Panc1 (cell line): ENCODE measurements at regions not wholly inside any gene's neighbourhood (a gene's known extent, or its start where the extent isn't known, plus 50 kb on each side); places are given as distances from the start of the nearest gene placed in this dataset.

ENCODE experiments used
- ATAC-seq: fragments of 200-7000 bp; cut with Tn5 transposase; 2 replicates; pipeline ENCODE4 v1.9.1; 2020; ENCODE audit warnings: mild to moderate bottlenecking, moderate library complexity
- BruUV-seq: library from RNA; stranded (reverse); fragments of 400-500 nt; replicated peaks from 2 replicates; lab custom pipeline; 2021; lab: Mats Ljungman, UMichigan
- CTCF ChIA-PET: fragments of 300-600 bp; sonication (Branson Sonifier 250); formaldehyde crosslinking; loops from one replicate; lab custom pipeline; 2022; ENCODE audit warnings: antibody characterized with exemption; lab: Charles Lee
- POLR2A ChIA-PET: fragments of 300-600 bp; sonication (Branson Sonifier 250); formaldehyde crosslinking; loops from one replicate; lab custom pipeline; 2022; ENCODE audit warnings: antibody characterized with exemption; lab: Charles Lee
- DNase-seq: peaks from one replicate; pipeline ENCODE4 v3.0.0-alpha.2; 2010; ENCODE audit warnings: low read depth, low spot score
- H3K27ac ChIP-seq: 2 replicates; pipeline ENCODE4 v1.5.1; 2011; ENCODE audit warnings: mild to moderate bottlenecking, low read length, inconsistent platforms
- H3K27me3 ChIP-seq: fragments of 200-500 bp; sonication (Bioruptor generic); 2 replicates; pipeline ENCODE4 v1.6.0; 2014; ENCODE audit warnings: low read length, inconsistent platforms; ENCODE audit not compliant: control insufficient read depth, insufficient read depth
- H3K36me3 ChIP-seq: fragments of 200-500 bp; sonication (Bioruptor generic); 2 replicates; pipeline ENCODE4 v1.5.1; 2014; ENCODE audit warnings: inconsistent platforms, mild to moderate bottlenecking, low read length, moderate library complexity; ENCODE audit not compliant: control insufficient read depth, insufficient read depth
- H3K4me1 ChIP-seq: 2 replicates; pipeline ENCODE4 v1.5.1; 2011; ENCODE audit warnings: inconsistent platforms, mild to moderate bottlenecking, low read length, moderate library complexity; ENCODE audit not compliant: control insufficient read depth, insufficient read depth
- H3K4me3 ChIP-seq, 2 experiments: 2 replicates each; pipeline ENCODE4 v1.5.1; 2011 to 2012; ENCODE audit warnings: low read depth in 2 of 2, low read length in 2 of 2, mild to moderate bottlenecking in 2 of 2, inconsistent platforms in 1 of 2, moderate library complexity in 1 of 2
- H3K9me3 ChIP-seq: fragments of 200-500 bp; sonication (Bioruptor generic); 2 replicates; pipeline ENCODE4 v1.5.1; 2014; ENCODE audit warnings: low read depth, mild to moderate bottlenecking, inconsistent platforms, low read length, moderate library complexity; ENCODE audit not compliant: control insufficient read depth, insufficient read depth
- POLR2AphosphoS5 ChIP-seq: IDR thresholded peaks from 2 replicates; pipeline ENCODE4 v1.6.1; 2012; ENCODE audit warnings: mild to moderate bottlenecking, low read depth, low read length, moderate library complexity
- SIN3A ChIP-seq: IDR thresholded peaks from 2 replicates; pipeline ENCODE4 v1.6.1; 2012; ENCODE audit warnings: low read depth, mild to moderate bottlenecking, low read length, moderate library complexity, borderline replicate concordance; ENCODE audit not compliant: insufficient read depth
- TCF7L2 ChIP-seq: IDR thresholded peaks from 2 replicates; pipeline ENCODE4 v1.6.1; 2011; ENCODE audit warnings: mild to moderate bottlenecking, low read depth, low read length, inconsistent platforms
- in situ Hi-C: cut with HindIII; loops from 2 replicates; pipeline ENCODE4 v1.10.0; 2016; ENCODE audit warnings: low sequenced_read_pairs, low pct_unique_long_range_greater_than_20kb
- intact Hi-C: fragments of 100-400 bp; cut with micrococcal nuclease; formaldehyde crosslinking; loops from one replicate; pipeline ENCODE4 v1.10.0; 2022; ENCODE audit not compliant: unreplicated experiment
- TF ChIP-seq, protein P1 (sequence below), 2 experiments: IDR thresholded peaks; 2 replicates each; pipeline ENCODE4 v1.6.1; 2011 to 2012; ENCODE audit warnings: low read depth in 2 of 2, control low read depth in 1 of 2, low read length in 1 of 2, mild to moderate bottlenecking in 1 of 2, moderate library complexity in 1 of 2; ENCODE audit not compliant: insufficient read depth in 1 of 2
- TF ChIP-seq, protein P2 (sequence below): fragments of 450-650 bp; IDR thresholded peaks from 2 replicates; pipeline ENCODE4 v1.5.1; 2017; ENCODE audit warnings: mild to moderate bottlenecking

- ChIA-PET CTCF (no interaction called here), POLR2A (no interaction called here)
- H3K4me1 ChIP-seq: no peaks in the 10 kb centered on the region
- no peak overlapping the region for H3K4me3 ChIP-seq
- ATAC-seq (no peak), DNase-seq (no peak)
- intact Hi-C loops: no loop called here
- in situ Hi-C loops: no loop called here
- no peaks in the 10 kb centered on the region for H3K9me3 ChIP-seq
- no peaks in the 10 kb centered on the region for H3K36me3 ChIP-seq
- no peaks in the 10 kb centered on the region for H3K27me3 ChIP-seq
- TF ChIP-seq SIN3A: no peak
- TF ChIP-seq, protein P1, sequence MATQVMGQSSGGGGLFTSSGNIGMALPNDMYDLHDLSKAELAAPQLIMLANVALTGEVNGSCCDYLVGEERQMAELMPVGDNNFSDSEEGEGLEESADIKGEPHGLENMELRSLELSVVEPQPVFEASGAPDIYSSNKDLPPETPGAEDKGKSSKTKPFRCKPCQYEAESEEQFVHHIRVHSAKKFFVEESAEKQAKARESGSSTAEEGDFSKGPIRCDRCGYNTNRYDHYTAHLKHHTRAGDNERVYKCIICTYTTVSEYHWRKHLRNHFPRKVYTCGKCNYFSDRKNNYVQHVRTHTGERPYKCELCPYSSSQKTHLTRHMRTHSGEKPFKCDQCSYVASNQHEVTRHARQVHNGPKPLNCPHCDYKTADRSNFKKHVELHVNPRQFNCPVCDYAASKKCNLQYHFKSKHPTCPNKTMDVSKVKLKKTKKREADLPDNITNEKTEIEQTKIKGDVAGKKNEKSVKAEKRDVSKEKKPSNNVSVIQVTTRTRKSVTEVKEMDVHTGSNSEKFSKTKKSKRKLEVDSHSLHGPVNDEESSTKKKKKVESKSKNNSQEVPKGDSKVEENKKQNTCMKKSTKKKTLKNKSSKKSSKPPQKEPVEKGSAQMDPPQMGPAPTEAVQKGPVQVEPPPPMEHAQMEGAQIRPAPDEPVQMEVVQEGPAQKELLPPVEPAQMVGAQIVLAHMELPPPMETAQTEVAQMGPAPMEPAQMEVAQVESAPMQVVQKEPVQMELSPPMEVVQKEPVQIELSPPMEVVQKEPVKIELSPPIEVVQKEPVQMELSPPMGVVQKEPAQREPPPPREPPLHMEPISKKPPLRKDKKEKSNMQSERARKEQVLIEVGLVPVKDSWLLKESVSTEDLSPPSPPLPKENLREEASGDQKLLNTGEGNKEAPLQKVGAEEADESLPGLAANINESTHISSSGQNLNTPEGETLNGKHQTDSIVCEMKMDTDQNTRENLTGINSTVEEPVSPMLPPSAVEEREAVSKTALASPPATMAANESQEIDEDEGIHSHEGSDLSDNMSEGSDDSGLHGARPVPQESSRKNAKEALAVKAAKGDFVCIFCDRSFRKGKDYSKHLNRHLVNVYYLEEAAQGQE (IDR thresholded peaks at IDR 0.05; ENCODE audit: insufficient read depth in 1 of 2, low read depth in 2 of 2, low read length in 1 of 2): no peak
- no peak overlapping the region for H3K27ac ChIP-seq
- no TSS peak for BruUV-seq
Observed at GRCh38 chr2:212695426-212695825, 156.8 kb upstream of the ERBB4 start.

- in situ Hi-C loops (no loop called here), intact Hi-C loops (no loop called here)
- TF ChIP-seq POLR2AphosphoS5 (no peak), TCF7L2 (no peak)
- TF ChIP-seq, protein P1 (IDR thresholded peaks at IDR 0.05; ENCODE audit: insufficient read depth in 1 of 2, low read depth in 2 of 2, low read length in 1 of 2): no peak
- BruUV-seq: no TSS peak
- Histone ChIP-seq H3K4me3 (no peak overlapping the region), H3K36me3 (no peaks in the 10 kb centered on the region), H3K27me3 (no peaks in the 10 kb centered on the region), H3K9me3 (no peaks in the 10 kb centered on the region), H3K27ac (no peak overlapping the region), H3K4me1 (no peaks in the 10 kb centered on the region)
- DNase-seq (no peak), ATAC-seq (no peak)
- CTCF ChIA-PET: interaction anchor here (0.7 kb wide), 1 partner anchor 1448 kb away, joined by 5 read pairs; no protein-coding TSS in a partner anchor
- POLR2A ChIA-PET: no interaction called here
Observed at GRCh38 chr2:212694398-212694797, 155.8 kb upstream of the ERBB4 start.

GRCh38 chr2:212692466-212692865 lies 153.9 kb upstream of the ERBB4 start:
- TF ChIP-seq, protein P2, sequence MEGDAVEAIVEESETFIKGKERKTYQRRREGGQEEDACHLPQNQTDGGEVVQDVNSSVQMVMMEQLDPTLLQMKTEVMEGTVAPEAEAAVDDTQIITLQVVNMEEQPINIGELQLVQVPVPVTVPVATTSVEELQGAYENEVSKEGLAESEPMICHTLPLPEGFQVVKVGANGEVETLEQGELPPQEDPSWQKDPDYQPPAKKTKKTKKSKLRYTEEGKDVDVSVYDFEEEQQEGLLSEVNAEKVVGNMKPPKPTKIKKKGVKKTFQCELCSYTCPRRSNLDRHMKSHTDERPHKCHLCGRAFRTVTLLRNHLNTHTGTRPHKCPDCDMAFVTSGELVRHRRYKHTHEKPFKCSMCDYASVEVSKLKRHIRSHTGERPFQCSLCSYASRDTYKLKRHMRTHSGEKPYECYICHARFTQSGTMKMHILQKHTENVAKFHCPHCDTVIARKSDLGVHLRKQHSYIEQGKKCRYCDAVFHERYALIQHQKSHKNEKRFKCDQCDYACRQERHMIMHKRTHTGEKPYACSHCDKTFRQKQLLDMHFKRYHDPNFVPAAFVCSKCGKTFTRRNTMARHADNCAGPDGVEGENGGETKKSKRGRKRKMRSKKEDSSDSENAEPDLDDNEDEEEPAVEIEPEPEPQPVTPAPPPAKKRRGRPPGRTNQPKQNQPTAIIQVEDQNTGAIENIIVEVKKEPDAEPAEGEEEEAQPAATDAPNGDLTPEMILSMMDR: no peak
- no peak for TF ChIP-seq SIN3A
- H3K36me3 ChIP-seq: no peaks in the 10 kb centered on the region
- no peaks in the 10 kb centered on the region for H3K27me3 ChIP-seq
- no peak overlapping the region for H3K4me3 ChIP-seq
- no peak for DNase-seq
- no peak overlapping the region for H3K27ac ChIP-seq
- ChIA-PET POLR2A (no interaction called here), CTCF (no interaction called here)
- no TSS peak for BruUV-seq
- H3K4me1 ChIP-seq: no peaks in the 10 kb centered on the region
- no peak for ATAC-seq
- intact Hi-C loops: no loop called here
- no peaks in the 10 kb centered on the region for H3K9me3 ChIP-seq
- in situ Hi-C loops: no loop called here
